PC-3 (cell line): ENCODE measurements at regions not wholly inside any gene's neighbourhood (a gene's known extent, or its start where the extent isn't known, plus 50 kb on each side); places are given as distances from the start of the nearest gene placed in this dataset.
"Not testable (repeated sequence)": the region's sequence is repeated elsewhere in the genome, so short reads cannot be mapped to it uniquely, and the experiment has no call there.

Source experiments
- ATAC-seq: fragments of 200-7000 bp; cut with Tn5 transposase; 2 replicates; pipeline ENCODE4 v1.9.1; 2020; ENCODE audit warnings: mild to moderate bottlenecking, moderate library complexity
- BruUV-seq: library from RNA; stranded (reverse); fragments of 400-500 nt; replicated peaks from 2 replicates; lab custom pipeline; 2021; lab: Mats Ljungman, UMichigan
- CTCF ChIA-PET: fragments of 300-600 bp; sonication (Branson Sonifier 250); formaldehyde crosslinking; loops from one replicate; lab custom pipeline; 2022; ENCODE audit warnings: antibody characterized with exemption; lab: Charles Lee
- POLR2A ChIA-PET: fragments of 300-600 bp; sonication (Branson Sonifier 250); formaldehyde crosslinking; loops from one replicate; lab custom pipeline; 2022; ENCODE audit warnings: antibody characterized with exemption; ENCODE audit not compliant: unreplicated experiment; lab: Charles Lee
- DNase-seq: peaks from one replicate; pipeline ENCODE4 v3.0.0-alpha.2; 2015
- H2AFZ ChIP-seq: fragments of 300-600 bp; sonication (generic); 2 replicates; pipeline ENCODE4 v1.6.0; 2016; ENCODE audit warnings: antibody characterized with exemption, low read length
- H3F3A ChIP-seq: fragments of 300-600 bp; sonication (generic); one replicate; pipeline ENCODE4 v1.6.0; 2017; ENCODE audit warnings: antibody characterized with exemption, low read length, control low read depth, mild to moderate bottlenecking; ENCODE audit not compliant: unreplicated experiment
- H3K27ac ChIP-seq: fragments of 300-600 bp; sonication (generic); 2 replicates; pipeline ENCODE4 v1.5.1; 2016; ENCODE audit warnings: mild to moderate bottlenecking, low read length
- H3K27me3 ChIP-seq: fragments of 300-600 bp; sonication (generic); 2 replicates; pipeline ENCODE4 v1.6.1; 2016; ENCODE audit warnings: low read length, mixed read lengths
- H3K36me3 ChIP-seq: fragments of 300-600 bp; sonication (generic); 2 replicates; pipeline ENCODE4 v1.6.1; 2016; ENCODE audit warnings: low read depth, mixed run types, low read length, mixed read lengths
- H3K4me1 ChIP-seq: fragments of 300-600 bp; sonication (generic); 2 replicates; pipeline ENCODE4 v1.5.1; 2016; ENCODE audit warnings: low read length; ENCODE audit not compliant: insufficient read depth
- H3K4me2 ChIP-seq: fragments of 300-600 bp; sonication (generic); 2 replicates; pipeline ENCODE4 v1.6.0; 2016; ENCODE audit warnings: low read length
- H3K4me3 ChIP-seq: fragments of 300-600 bp; sonication (generic); 2 replicates; pipeline ENCODE4 v1.5.1; 2016; ENCODE audit warnings: mild to moderate bottlenecking, low read length, mixed read lengths
- H3K79me2 ChIP-seq: fragments of 300-600 bp; sonication (generic); 2 replicates; pipeline ENCODE4 v1.6.1; 2017; ENCODE audit warnings: low read length, mixed read lengths
- H3K9ac ChIP-seq: fragments of 300-600 bp; sonication (generic); 2 replicates; pipeline ENCODE4 v1.6.0; 2016; ENCODE audit warnings: mild to moderate bottlenecking, low read length
- H3K9me2 ChIP-seq: fragments of 300-600 bp; sonication (generic); replicated peaks from 2 replicates; pipeline ENCODE4 v1.6.1; 2016; ENCODE audit warnings: mixed run types, low read length, mixed read lengths
- H3K9me3 ChIP-seq: fragments of 300-600 bp; sonication (generic); 2 replicates; pipeline ENCODE4 v1.6.1; 2016; ENCODE audit warnings: low read length, mixed read lengths
- H4K20me1 ChIP-seq: fragments of 300-600 bp; sonication (generic); 2 replicates; pipeline ENCODE4 v1.6.1; 2016; ENCODE audit warnings: low read length, mixed read lengths
- EZH2 ChIP-seq: fragments of 300-600 bp; sonication (generic); IDR thresholded peaks from one replicate; pipeline ENCODE4 v1.6.1; 2017; ENCODE audit warnings: antibody characterized with exemption, mild to moderate bottlenecking, low read length; ENCODE audit not compliant: unreplicated experiment
- EZH2phosphoT487 ChIP-seq: fragments of 300-600 bp; sonication (generic); IDR thresholded peaks from 2 replicates; pipeline ENCODE4 v1.6.1; 2018; ENCODE audit warnings: mild to moderate bottlenecking, antibody characterized with exemption, low read length, borderline replicate concordance
- intact Hi-C: fragments of 100-400 bp; cut with micrococcal nuclease; formaldehyde crosslinking; loops from 2 replicates; pipeline ENCODE4 v1.9.0; 2023
- TF ChIP-seq, protein P1 (sequence below): fragments of 300-600 bp; sonication (generic); conservative IDR thresholded peaks from 2 replicates; pipeline ENCODE4 v1.5.1; 2017; ENCODE audit warnings: antibody characterized with exemption, low read depth, mild to moderate bottlenecking, low read length

GRCh38 chr13:33665626-33666175 is 152.2 kb upstream of the RFC3 start:
- H3K27me3 ChIP-seq, result no peaks in the 10 kb centered on the region
- no peaks in the 10 kb centered on the region for H3K4me1 ChIP-seq
- DNase-seq (no peak), ATAC-seq (no peak)
- no peaks in the 10 kb centered on the region for H3K79me2 ChIP-seq
- no peak overlapping the region for H3K4me3 ChIP-seq
- H4K20me1 ChIP-seq, result no peaks in the 10 kb centered on the region
- H2AFZ ChIP-seq, result no peak overlapping the region
- H3K9me3 ChIP-seq, result no peaks in the 10 kb centered on the region
- no peak overlapping the region for H3K9ac ChIP-seq
- intact Hi-C loops, result no loop called here
- BruUV-seq, result no TSS peak
- no peak overlapping the region for H3K4me2 ChIP-seq
- TF ChIP-seq EZH2phosphoT487 (no peak), EZH2 (no peak)
- TF ChIP-seq, protein P1, sequence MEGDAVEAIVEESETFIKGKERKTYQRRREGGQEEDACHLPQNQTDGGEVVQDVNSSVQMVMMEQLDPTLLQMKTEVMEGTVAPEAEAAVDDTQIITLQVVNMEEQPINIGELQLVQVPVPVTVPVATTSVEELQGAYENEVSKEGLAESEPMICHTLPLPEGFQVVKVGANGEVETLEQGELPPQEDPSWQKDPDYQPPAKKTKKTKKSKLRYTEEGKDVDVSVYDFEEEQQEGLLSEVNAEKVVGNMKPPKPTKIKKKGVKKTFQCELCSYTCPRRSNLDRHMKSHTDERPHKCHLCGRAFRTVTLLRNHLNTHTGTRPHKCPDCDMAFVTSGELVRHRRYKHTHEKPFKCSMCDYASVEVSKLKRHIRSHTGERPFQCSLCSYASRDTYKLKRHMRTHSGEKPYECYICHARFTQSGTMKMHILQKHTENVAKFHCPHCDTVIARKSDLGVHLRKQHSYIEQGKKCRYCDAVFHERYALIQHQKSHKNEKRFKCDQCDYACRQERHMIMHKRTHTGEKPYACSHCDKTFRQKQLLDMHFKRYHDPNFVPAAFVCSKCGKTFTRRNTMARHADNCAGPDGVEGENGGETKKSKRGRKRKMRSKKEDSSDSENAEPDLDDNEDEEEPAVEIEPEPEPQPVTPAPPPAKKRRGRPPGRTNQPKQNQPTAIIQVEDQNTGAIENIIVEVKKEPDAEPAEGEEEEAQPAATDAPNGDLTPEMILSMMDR, result no peak
- H3F3A ChIP-seq, result no peaks in the 10 kb centered on the region
- ChIA-PET POLR2A (no interaction called here), CTCF (no interaction called here)
- no peaks in the 10 kb centered on the region for H3K36me3 ChIP-seq
- no peak overlapping the region for H3K27ac ChIP-seq
- H3K9me2 ChIP-seq, result no peaks in the 10 kb centered on the region

GRCh38 chr13:33671560-33671959 is 146.4 kb upstream of the RFC3 start:
- Histone ChIP-seq H3K36me3 (no peaks in the 10 kb centered on the region), H3K4me1 (0 out of 2 replicates have a peak, but pooled peaks cover 4% of the 10 kb centered on the region), H4K20me1 (no peaks in the 10 kb centered on the region), H3K27ac (no peak overlapping the region), H3K9ac (no peak overlapping the region), H3K4me2 (no peak overlapping the region), H3K79me2 (no peaks in the 10 kb centered on the region), H2AFZ (no peak overlapping the region), H3F3A (no peaks in the 10 kb centered on the region), H3K4me3 (no peak overlapping the region), H3K27me3 (no peaks in the 10 kb centered on the region), H3K9me2 (no peaks in the 10 kb centered on the region), H3K9me3 (no peaks in the 10 kb centered on the region)
- TF ChIP-seq EZH2 (no peak), EZH2phosphoT487 (no peak)
- TF ChIP-seq, protein P1, result no peak
- BruUV-seq, result no TSS peak
- intact Hi-C loops, result no loop called here
- ChIA-PET CTCF (no interaction called here), POLR2A (no interaction called here)
- ATAC-seq (no peak), DNase-seq (no peak)

- ATAC-seq, H3K27ac ChIP-seq, H3K79me2 ChIP-seq, H3K27me3 ChIP-seq, POLR2A ChIA-PET, H3K36me3 ChIP-seq, CTCF ChIA-PET, intact Hi-C loops, H3K4me1 ChIP-seq, BruUV-seq, H3K9me2 ChIP-seq, H2AFZ ChIP-seq, H3K4me3 ChIP-seq, H3K9me3 ChIP-seq, H3K4me2 ChIP-seq, H3F3A ChIP-seq, H4K20me1 ChIP-seq, DNase-seq, H3K9ac ChIP-seq: not testable (repeated sequence)
Measured at GRCh38 chr13:33672022-33672421, 145.9 kb upstream of the RFC3 start.
